ENCODE measurements at regions not wholly inside any gene's neighbourhood (a gene's known extent, or its start where the extent isn't known, plus 50 kb on each side); places are given as distances from the start of the nearest gene placed in this dataset.
A peak's percentile ranks its signal among the peaks of the same experiment; 100 is the strongest.

DNA sequence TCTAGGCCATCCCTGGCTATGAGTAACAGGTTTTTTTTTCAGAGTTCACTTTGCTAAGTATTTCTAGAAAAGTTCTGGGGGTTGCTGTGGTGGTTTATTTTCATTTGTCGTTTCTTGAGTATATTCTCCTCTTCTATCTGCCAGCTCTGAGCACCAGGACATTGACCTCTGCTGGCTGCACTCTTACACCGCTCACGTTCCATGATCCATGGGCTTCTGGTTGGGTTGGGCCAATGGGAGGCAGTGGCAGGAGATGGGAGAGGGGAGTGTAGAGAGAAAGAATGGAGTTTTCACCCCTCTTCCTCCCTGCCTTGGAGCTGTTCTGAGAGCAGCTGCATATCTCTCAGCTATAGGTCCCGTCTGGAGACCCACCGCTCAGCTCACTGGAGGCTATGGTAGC lies 161.0 kb upstream of the ATXN1 start:
- in situ Hi-C loops (cut with HindIII; ENCODE audit: low pct_unique_long_range_greater_than_20kb, low sequenced_read_pairs) = no loop called here
- DNase-seq (ENCODE audit: low read depth in 1 of 2, low spot score in 1 of 2) = no peak
- no peak for TF ChIP-seq JUND (IDR thresholded peaks at IDR 0.05; ENCODE audit: low read depth)

DNA sequence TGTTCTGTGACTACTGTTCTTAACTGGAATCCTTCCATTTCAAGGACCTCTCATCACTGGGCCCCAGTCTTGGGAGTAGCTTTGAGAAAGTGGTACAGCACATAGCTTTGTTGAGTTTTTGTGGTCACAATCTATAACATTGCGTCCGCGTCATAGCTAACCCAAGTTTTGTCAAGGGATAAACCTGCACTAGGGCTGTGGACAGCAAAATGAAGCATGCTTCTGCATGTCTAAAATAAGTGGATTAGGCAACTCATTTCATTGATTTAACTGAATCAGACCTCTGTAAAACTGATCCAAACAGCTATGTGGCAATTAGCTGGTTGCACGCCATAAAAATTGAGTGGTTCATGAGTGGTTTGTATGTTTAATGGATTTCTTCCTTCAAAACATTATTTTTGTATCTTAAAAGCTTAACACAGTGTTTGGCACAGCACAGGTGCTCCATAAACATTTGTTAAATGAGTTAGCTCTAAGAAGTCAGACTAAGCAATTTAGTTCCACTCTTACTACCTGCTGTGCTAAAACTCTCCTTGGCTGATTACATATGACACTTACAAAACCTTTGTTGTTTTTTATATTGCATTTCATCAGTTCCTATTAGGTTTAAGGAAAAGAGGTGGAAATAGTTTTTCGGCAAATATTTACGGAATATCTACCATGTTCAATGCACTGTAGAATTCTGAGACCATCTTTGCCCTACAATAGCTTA lies 160.3 kb upstream of the ATXN1 start:
- TF ChIP-seq JUND (IDR thresholded peaks at IDR 0.05; ENCODE audit: low read depth) = no peak
- no peak for DNase-seq (ENCODE audit: low read depth in 1 of 2, low spot score in 1 of 2)
- in situ Hi-C loops (cut with HindIII; ENCODE audit: low pct_unique_long_range_greater_than_20kb, low sequenced_read_pairs) = no loop called here

DNA sequence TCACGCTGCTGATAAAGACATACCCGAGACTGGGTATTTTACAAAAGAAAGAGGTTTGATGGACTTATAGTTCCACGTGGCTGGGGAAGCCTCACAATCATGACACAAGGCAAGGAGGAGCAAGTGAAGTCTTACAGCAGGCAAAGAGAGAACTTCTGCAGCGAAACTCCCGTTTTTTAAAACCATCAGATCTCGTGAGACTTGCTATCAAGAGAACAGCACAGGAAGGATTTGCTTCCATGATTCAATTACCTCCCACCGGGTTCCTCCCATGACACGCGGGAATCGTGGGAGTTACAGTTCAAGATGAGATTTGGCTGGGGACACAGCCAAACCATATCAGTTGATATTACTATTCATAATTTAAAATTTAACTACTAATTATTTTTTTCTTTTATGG lies 157.3 kb upstream of the ATXN1 start:
- no peak for TF ChIP-seq JUND (IDR thresholded peaks at IDR 0.05; ENCODE audit: low read depth)
- DNase-seq (ENCODE audit: low read depth in 1 of 2, low spot score in 1 of 2) = peak in 1 of 2 experiments; percentile 30
- in situ Hi-C loops (cut with HindIII; ENCODE audit: low pct_unique_long_range_greater_than_20kb, low sequenced_read_pairs) = no loop called here

DNA sequence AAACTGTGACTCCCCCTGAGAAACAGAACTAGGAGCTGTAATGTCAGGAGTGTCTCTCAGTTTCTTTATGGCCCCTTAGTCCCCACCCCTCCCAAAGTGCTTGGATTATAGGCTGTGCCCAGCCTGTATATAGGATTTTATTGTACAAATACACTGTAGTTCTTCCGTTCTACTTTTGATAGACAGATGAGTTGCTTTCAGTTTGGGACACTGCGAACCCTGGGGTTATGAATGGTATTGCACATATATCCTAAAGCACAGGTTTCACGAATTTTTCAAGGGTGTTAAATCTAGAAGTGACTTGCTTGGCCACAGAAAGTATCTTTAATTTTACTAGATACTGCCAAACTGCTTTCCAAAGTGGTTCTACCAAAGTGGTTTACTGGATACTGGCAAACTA lies 152.9 kb upstream of the ATXN1 start:
- DNase-seq (ENCODE audit: low read depth in 1 of 2, low spot score in 1 of 2) = no peak
- no peak for TF ChIP-seq JUND (IDR thresholded peaks at IDR 0.05; ENCODE audit: low read depth)
- in situ Hi-C loops (cut with HindIII; ENCODE audit: low pct_unique_long_range_greater_than_20kb, low sequenced_read_pairs) = no loop called here

DNA sequence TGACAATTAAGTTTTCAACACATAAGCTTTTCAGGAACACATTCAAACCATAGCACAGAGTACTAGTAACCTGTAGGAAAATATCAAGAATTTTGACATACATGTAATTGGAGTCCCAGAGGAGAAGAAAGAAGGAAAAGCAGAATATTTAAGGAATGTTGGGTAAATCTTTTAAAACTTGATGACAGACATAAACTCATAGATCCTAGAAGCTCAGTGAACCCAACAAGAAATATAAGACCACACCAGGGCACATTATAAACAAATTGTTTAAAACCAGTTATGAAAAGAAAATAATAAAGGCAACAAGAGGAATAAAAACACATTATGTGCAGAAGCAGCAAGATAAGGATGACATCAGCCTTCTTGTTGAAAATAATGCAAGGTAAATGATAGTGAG lies 151.5 kb upstream of the ATXN1 start:
- DNase-seq (ENCODE audit: low read depth in 1 of 2, low spot score in 1 of 2) = no peak
- in situ Hi-C loops (cut with HindIII; ENCODE audit: low pct_unique_long_range_greater_than_20kb, low sequenced_read_pairs) = no loop called here
- TF ChIP-seq JUND (IDR thresholded peaks at IDR 0.05; ENCODE audit: low read depth) = no peak

DNA sequence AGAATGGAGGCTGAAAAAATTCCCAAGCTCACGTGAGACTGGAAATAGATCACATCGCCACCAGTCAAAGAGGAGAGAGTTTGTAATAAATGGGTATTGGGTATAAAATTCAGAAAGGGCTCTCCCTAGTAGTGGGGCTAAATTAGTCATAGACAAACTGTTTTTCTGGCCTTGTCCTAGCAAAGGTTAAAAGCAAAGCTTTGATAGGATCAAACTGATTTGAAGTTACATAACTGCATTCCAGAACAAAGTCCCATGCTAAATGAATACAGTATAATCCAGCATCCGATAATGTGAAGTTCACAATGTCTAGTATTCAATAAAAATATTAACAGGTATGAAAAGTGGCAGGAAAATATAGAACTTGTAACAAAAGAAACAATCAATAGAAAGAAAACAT lies 149.8 kb upstream of the ATXN1 start:
- in situ Hi-C loops (cut with HindIII; ENCODE audit: low pct_unique_long_range_greater_than_20kb, low sequenced_read_pairs) = no loop called here
- DNase-seq (ENCODE audit: low read depth in 1 of 2, low spot score in 1 of 2) = no peak

DNA sequence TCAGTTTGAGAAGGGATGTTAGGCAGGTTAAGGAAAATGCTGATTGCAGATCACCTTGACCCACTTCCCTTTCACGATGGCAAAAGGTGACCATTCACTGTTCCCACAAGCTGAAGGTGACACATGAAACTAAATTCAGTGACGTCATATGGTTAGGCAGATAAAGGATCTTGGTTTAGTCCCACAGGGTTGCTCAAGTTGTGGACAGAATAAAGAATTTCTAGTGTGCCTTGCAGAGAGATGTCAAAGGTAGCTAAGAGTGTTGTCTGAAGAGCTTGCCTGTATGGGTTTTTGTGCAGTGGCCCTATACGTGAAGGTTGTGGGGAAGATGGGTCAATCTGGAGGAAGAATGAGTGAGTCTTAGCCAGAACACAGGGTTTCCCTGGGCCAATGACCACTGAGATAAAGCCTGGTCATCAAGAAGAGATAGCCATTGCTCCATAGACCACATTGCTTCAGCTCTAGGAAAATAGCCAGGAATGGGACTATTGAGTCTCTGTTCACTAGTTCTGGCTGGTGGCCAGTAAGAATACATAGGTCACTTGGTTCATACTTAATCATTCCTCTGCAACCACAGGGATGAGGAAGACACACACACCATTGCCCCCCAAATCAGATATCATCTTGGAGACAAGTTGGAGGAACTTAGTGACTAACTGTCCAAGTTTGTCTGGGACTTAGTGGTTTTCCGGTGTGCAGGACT lies 148.5 kb upstream of the ATXN1 start:
- in situ Hi-C loops (cut with HindIII; ENCODE audit: low pct_unique_long_range_greater_than_20kb, low sequenced_read_pairs) = no loop called here
- DNase-seq (ENCODE audit: low read depth in 1 of 2, low spot score in 1 of 2) = no peak
- no peak for TF ChIP-seq JUND (IDR thresholded peaks at IDR 0.05; ENCODE audit: low read depth)

More for the DNA sequence above, 149.8 kb upstream of the ATXN1 start:
- TF ChIP-seq JUND (IDR thresholded peaks at IDR 0.05; ENCODE audit: low read depth) = no peak

DNA sequence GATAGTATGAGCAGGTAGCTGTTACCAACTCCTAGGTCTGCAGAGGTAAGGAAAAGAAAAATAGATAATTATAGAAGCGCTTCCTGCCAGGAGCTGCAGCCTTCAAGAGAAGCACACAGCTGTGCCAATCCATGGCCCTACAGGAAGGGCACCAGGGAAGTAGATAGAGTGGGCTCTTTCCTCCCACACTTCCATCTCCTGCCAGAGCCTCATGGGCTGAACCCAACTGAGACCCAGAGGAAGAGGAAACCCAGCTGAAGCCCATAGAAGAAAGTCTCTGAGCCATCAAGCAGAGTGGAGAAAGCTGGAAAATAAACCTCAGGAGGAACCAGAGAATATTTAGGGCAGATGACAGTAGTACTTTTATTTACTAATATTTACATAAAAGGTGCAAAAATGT lies 146.7 kb upstream of the ATXN1 start:
- TF ChIP-seq JUND (IDR thresholded peaks at IDR 0.05; ENCODE audit: low read depth) = no peak
- in situ Hi-C loops (cut with HindIII; ENCODE audit: low pct_unique_long_range_greater_than_20kb, low sequenced_read_pairs) = no loop called here
- no peak for DNase-seq (ENCODE audit: low read depth in 1 of 2, low spot score in 1 of 2)

DNA sequence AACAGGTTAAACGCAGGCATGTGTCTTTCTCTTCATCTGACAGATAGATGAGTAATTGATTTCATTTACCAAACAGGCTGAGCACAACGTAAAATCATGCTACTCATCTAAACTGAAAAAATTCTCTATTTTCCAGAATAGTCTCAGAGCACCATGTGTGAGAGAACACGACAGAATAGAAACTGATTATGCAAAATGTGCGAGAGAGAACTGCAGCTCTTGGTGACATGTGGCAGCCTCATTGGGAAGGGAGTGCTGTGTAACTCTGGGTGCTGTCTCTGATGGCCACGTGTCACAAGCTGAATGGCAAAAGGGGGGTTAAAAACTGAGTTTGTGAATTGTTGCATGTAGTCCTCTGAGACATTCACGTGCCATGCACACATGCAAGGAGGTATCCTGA lies 143.7 kb upstream of the ATXN1 start:
- no peak for TF ChIP-seq JUND (IDR thresholded peaks at IDR 0.05; ENCODE audit: low read depth)
- in situ Hi-C loops (cut with HindIII; ENCODE audit: low pct_unique_long_range_greater_than_20kb, low sequenced_read_pairs) = no loop called here
- no peak for DNase-seq (ENCODE audit: low read depth in 1 of 2, low spot score in 1 of 2)

DNA sequence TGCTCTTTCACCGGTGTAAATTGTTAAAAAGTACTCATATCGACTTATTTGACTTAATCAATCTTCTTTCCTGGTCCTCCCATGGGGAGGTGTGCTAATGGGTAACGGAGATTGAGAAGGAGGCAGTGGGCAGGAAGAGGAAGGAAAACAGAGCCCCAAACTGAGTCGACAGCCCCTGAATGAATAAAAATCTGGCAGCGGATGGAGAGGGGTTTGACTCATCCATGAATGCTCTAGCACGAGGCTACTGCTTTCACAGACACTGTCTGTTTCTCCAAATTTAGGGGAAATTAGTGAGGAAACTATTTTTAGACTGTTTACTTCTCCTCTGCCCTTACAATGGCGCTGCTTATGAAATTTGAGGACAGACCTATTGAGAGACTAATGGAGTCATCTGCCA lies 142.2 kb upstream of the ATXN1 start:
- no peak for DNase-seq (ENCODE audit: low read depth in 1 of 2, low spot score in 1 of 2)
- no peak for TF ChIP-seq JUND (IDR thresholded peaks at IDR 0.05; ENCODE audit: low read depth)
- in situ Hi-C loops (cut with HindIII; ENCODE audit: low pct_unique_long_range_greater_than_20kb, low sequenced_read_pairs) = no loop called here

DNA sequence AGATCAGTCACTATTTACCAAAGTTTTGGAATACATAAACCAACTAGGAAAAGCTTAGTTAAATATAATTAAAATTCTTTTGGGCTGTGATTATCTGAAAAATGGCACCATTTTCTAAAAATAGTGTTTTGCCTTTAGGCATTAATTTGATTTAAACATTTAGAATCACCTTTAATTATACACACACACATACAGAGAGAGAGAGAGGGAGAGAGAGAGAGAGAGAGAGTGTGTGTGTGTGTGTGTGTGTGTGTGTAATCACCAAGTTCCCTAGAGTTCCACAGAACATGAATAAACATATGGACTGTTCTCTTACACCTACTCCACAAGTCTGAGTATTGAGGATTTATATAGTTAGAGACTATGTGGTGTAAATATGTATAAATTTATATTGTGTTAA lies 141.2 kb upstream of the ATXN1 start:
- no peak for DNase-seq (ENCODE audit: low read depth in 1 of 2, low spot score in 1 of 2)
- TF ChIP-seq JUND (IDR thresholded peaks at IDR 0.05; ENCODE audit: low read depth) = peak; percentile 22; the same call in 1 of the 2 replicates
- in situ Hi-C loops (cut with HindIII; ENCODE audit: low pct_unique_long_range_greater_than_20kb, low sequenced_read_pairs) = no loop called here

DNA sequence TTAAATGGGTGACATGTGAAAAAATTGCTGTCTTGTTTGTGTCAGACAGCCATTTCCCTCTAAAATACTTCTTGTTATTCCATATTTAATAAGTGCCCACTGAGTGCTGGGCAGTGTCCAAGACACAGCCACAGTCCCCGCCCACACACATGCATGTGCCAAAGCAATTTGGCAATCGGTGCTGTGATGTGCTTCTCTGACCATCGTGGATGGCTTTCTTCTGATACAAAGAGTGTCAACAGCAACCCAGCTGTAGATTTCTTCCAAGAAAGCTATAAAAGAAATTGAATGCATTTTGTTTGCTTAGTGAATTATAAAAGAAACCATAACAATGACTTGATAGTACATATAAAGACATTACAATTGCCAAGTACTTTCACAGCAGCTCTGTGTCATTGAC lies 140.5 kb upstream of the ATXN1 start:
- in situ Hi-C loops (cut with HindIII; ENCODE audit: low pct_unique_long_range_greater_than_20kb, low sequenced_read_pairs) = no loop called here

DNA sequence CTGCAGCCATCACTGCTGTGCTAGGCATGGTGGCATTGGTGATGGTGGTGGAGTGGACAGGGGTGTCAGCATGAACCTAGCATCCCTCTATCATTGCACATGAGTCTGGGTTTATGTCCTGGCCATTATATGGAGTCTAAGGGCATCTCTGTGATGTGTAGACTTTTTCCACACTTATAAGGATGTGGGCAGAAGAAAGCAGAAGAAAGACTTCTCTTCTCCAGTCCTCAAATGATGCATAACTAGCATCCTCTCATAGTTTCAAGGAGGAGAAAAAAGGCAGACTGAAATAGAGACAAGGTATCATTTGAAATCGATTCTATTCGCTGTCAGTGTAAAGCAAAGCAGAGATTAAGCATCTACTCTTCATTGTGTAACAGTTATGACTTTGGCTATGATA lies 140.0 kb upstream of the ATXN1 start:
- no peak for TF ChIP-seq JUND (IDR thresholded peaks at IDR 0.05; ENCODE audit: low read depth)
- no peak for DNase-seq (ENCODE audit: low read depth in 1 of 2, low spot score in 1 of 2)
- in situ Hi-C loops (cut with HindIII; ENCODE audit: low pct_unique_long_range_greater_than_20kb, low sequenced_read_pairs) = no loop called here

More for the DNA sequence above, 140.5 kb upstream of the ATXN1 start:
- no peak for TF ChIP-seq JUND (IDR thresholded peaks at IDR 0.05; ENCODE audit: low read depth)
- DNase-seq (ENCODE audit: low read depth in 1 of 2, low spot score in 1 of 2) = peak in 1 of 2 experiments; percentile 48
